ENCODE measurements at regions not wholly inside any gene's neighbourhood (a gene's known extent, or its start where the extent isn't known, plus 50 kb on each side); places are given as distances from the start of the nearest gene placed in this dataset.

DNA sequence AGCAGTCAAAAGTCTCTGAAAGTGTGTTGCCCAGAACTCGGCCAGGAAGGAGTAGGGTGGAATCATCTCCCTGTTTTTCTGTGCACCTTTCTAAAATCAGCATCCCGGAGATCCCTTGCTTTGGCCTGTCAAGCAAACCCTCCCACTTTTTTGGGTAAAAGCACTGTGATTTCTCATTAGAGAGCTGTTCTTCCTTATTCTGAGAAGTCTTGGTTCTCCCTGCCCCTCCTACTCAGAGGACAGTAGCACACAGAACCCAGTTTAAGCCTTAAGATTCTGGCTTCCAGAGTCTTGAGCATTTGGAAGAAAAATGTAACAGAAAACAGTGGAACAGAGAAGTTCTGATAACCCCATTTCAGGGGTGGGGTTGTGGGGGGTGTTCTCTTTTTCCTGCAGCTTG lies 52.6 kb upstream of the KATNAL1 start:
- TF ChIP-seq, protein P1, sequence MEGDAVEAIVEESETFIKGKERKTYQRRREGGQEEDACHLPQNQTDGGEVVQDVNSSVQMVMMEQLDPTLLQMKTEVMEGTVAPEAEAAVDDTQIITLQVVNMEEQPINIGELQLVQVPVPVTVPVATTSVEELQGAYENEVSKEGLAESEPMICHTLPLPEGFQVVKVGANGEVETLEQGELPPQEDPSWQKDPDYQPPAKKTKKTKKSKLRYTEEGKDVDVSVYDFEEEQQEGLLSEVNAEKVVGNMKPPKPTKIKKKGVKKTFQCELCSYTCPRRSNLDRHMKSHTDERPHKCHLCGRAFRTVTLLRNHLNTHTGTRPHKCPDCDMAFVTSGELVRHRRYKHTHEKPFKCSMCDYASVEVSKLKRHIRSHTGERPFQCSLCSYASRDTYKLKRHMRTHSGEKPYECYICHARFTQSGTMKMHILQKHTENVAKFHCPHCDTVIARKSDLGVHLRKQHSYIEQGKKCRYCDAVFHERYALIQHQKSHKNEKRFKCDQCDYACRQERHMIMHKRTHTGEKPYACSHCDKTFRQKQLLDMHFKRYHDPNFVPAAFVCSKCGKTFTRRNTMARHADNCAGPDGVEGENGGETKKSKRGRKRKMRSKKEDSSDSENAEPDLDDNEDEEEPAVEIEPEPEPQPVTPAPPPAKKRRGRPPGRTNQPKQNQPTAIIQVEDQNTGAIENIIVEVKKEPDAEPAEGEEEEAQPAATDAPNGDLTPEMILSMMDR (IDR thresholded peaks at IDR 0.05; ENCODE audit: borderline replicate concordance, control extremely low read depth, extremely low read depth, insufficient read depth, missing control alignments) = no peak
- DNase-seq (ENCODE audit: low spot score) = no peak
- in situ Hi-C loops (cut with MboI; ENCODE audit: low sequenced_read_pairs, unreplicated experiment) = no loop called here

DNA sequence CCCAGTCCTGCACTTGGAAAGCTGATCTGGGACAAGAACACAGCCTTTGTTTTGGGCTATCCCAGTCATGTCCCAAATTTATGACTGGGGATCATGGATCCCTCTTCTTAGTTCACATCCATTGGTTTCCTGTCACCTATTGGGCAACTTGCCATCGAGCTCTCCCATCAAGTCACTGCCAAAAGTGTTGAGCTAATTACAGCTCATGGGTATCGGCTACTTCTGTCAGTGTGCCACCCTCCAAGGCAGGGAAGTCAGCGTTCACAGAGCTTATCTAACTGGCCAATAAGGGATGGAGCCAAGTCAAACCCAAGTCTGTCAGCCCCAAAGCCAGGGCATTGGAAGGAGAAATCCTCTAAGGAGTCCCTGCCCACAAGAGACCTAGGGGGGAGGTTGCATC lies 53.2 kb upstream of the KATNAL1 start:
- TF ChIP-seq, protein P1 (IDR thresholded peaks at IDR 0.05; ENCODE audit: borderline replicate concordance, control extremely low read depth, extremely low read depth, insufficient read depth, missing control alignments) = no peak
- no peak for DNase-seq (ENCODE audit: low spot score)
- in situ Hi-C loops (cut with MboI; ENCODE audit: low sequenced_read_pairs, unreplicated experiment) = no loop called here

DNA sequence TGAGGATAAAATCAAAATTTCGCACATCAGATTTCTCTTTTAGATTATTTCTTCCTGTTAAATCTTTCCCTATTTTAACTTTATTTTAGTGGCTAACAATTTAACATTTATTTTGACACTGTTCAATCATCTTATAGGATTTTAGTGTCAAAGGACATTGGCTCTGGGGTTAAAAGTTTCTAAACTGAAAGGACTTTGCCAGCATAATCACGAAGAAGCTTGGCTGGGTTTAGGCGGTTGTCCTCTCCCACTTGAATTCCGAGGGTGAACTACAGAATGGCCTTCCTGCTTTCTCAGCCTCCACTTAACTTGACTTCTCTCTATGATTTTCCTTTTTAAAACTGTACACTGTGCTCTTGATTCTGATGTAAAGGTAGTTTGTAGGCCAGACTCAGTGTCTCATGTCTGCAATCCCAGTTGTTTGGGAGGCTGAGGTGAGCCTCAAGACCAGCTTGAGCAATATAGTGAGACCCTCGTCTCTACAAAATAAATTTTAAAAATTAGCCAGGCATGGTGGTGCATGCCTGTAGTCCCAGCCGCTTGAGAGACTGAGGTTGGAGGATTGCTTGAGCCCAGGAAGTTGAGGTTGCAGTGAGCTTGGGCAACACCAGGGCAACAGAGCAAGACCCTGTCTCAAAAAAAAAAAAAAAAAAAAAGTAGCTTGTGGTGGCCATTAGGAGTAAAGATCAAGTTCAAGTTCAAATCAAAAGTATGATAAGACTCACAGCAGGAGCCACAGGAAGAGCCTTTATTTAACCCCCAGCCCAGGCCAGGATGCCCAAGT lies 54.8 kb upstream of the KATNAL1 start:
- in situ Hi-C loops (cut with MboI; ENCODE audit: low sequenced_read_pairs, unreplicated experiment) = no loop called here
- TF ChIP-seq, protein P1 (IDR thresholded peaks at IDR 0.05; ENCODE audit: borderline replicate concordance, control extremely low read depth, extremely low read depth, insufficient read depth, missing control alignments) = no peak
- DNase-seq (ENCODE audit: low spot score) = no peak

DNA sequence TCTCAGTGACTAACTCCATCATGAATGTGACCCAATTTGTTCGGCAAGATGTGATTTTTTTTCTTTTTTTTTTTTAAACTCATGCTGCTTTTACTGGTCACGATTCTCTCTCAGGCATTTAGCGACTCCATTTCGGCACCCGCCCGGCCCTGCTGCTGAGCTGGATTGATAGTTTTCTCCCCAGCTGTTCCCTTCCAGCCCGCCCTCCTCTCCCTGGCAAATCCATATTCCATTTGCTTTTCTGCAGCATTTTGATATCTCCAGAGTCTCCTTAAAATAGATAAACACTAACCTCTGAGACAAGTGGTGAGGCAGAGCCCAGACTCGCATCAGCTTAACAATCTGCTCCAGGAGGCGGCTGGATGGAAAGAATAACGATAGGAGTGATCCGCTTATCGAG lies 55.5 kb upstream of the KATNAL1 start:
- TF ChIP-seq, protein P1 (IDR thresholded peaks at IDR 0.05; ENCODE audit: borderline replicate concordance, control extremely low read depth, extremely low read depth, insufficient read depth, missing control alignments) = no peak
- in situ Hi-C loops (cut with MboI; ENCODE audit: low sequenced_read_pairs, unreplicated experiment) = no loop called here
- no peak for DNase-seq (ENCODE audit: low spot score)

DNA sequence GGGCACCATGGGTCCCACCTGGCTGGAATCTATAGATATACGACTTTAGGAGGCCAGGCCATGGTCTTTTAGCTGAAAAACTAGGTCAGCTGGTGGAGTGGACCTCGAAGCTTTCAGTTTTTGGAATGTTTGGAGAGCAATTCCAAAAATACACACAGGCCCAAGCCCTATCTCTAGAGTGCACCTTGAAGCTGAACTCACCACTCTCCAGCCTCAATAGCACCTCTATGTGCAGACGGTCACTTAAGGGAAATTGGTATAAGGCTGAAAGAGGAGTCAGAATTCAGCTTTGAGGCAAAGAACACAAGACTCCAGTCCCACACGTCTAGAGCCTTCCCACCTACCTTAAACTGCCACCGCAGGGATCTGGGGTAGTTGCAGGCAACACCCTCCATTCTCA lies 56.4 kb upstream of the KATNAL1 start:
- TF ChIP-seq, protein P1 (IDR thresholded peaks at IDR 0.05; ENCODE audit: borderline replicate concordance, control extremely low read depth, extremely low read depth, insufficient read depth, missing control alignments) = no peak
- in situ Hi-C loops (cut with MboI; ENCODE audit: low sequenced_read_pairs, unreplicated experiment) = no loop called here
- no peak for DNase-seq (ENCODE audit: low spot score)

DNA sequence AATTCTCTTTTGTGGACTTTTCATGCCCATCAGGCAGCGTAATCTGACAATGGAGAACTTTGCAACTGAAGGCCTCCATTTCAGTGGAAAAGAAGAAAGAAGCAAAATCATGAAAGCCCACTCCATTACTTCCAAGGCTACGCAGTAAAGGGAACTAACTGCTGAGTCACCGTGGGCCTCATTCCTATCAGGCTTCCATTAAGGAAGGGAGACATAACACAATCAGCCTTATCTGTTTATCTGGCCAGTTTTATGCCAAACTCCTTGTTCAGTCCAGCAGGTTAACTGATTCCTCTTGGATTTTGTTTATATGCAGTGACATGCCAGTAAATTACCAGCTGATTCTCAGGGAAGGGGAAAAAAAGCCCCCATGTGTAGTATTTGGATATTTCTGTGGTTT lies 56.8 kb upstream of the KATNAL1 start:
- TF ChIP-seq, protein P1 (IDR thresholded peaks at IDR 0.05; ENCODE audit: borderline replicate concordance, control extremely low read depth, extremely low read depth, insufficient read depth, missing control alignments) = no peak
- in situ Hi-C loops (cut with MboI; ENCODE audit: low sequenced_read_pairs, unreplicated experiment) = no loop called here
- DNase-seq (ENCODE audit: low spot score) = no peak
